Tibial artery (tissue), 4 donors: ENCODE measurements at regions not wholly inside any gene's neighbourhood (a gene's known extent, or its start where the extent isn't known, plus 50 kb on each side); places are given as distances from the start of the nearest gene placed in this dataset.

ENCODE experiments used
- DNase-seq, 2 donors: peaks; one replicate each; pipeline ENCODE4 v3.0.0-alpha.2; 2019
- H3K27ac ChIP-seq, 2 donors: fragments of 200-600 bp; sonication (generic) in 1 of 2; 1 replicate in 1 of 2; 2 replicates in 1 of 2; pipeline ENCODE4 v1.5.1; 2018 to 2019; ENCODE audit warnings: mild to moderate bottlenecking in 1 of 2
- H3K27me3 ChIP-seq, 2 donors: fragments of 200-600 bp; sonication (generic) in 1 of 2; one replicate each; pipeline versions ENCODE4 v1.5.1 to v1.6.0; 2016 to 2019
- H3K36me3 ChIP-seq, 3 donors: fragments of 200-600 bp; sonication (generic) in 2 of 3; one replicate each; pipeline ENCODE4 v1.5.1; 2016 to 2019; ENCODE audit warnings: mild to moderate bottlenecking in 2 of 3
- H3K4me1 ChIP-seq, 4 donors: fragments of 200-600 bp; sonication (generic) in 2 of 4; 1 replicate in 3 of 4; 2 replicates in 1 of 4; pipeline ENCODE4 v1.5.1; 2016 to 2019
- H3K4me3 ChIP-seq, 2 donors: fragments of 200-600 bp; sonication (generic) in 1 of 2; 1 replicate in 1 of 2; 2 replicates in 1 of 2; pipeline ENCODE4 v1.5.1; 2018 to 2019; ENCODE audit warnings: mild to moderate bottlenecking in 2 of 2
- H3K9me3 ChIP-seq, 3 donors: fragments of 200-600 bp; sonication (generic) in 1 of 3; one replicate each; pipeline ENCODE4 v1.5.1; 2016 to 2019
- CTCF ChIP-seq, 2 experiments: fragments of 200-600 bp in 1 of 2; fragments of 450-650 bp in 1 of 2; IDR thresholded peaks; one replicate each; pipeline ENCODE4 v1.5.1; 2017 to 2019; ENCODE audit warnings: antibody characterized with exemption in 2 of 2, mild to moderate bottlenecking in 1 of 2, moderate library complexity in 1 of 2
- intact Hi-C: fragments of 100-400 bp; cut with DNase I; formaldehyde crosslinking; loops from one replicate; pipeline ENCODE4 v1.15.0; 2023; ENCODE audit warnings: low total_unique reads

- no peaks in the 10 kb centered on the region for H3K9me3 ChIP-seq
- no peak overlapping the region for H3K27ac ChIP-seq
These were observed 220.3 kb downstream of the MAFB start for GRCh38 chr20:40468759-40469158.

DNA sequence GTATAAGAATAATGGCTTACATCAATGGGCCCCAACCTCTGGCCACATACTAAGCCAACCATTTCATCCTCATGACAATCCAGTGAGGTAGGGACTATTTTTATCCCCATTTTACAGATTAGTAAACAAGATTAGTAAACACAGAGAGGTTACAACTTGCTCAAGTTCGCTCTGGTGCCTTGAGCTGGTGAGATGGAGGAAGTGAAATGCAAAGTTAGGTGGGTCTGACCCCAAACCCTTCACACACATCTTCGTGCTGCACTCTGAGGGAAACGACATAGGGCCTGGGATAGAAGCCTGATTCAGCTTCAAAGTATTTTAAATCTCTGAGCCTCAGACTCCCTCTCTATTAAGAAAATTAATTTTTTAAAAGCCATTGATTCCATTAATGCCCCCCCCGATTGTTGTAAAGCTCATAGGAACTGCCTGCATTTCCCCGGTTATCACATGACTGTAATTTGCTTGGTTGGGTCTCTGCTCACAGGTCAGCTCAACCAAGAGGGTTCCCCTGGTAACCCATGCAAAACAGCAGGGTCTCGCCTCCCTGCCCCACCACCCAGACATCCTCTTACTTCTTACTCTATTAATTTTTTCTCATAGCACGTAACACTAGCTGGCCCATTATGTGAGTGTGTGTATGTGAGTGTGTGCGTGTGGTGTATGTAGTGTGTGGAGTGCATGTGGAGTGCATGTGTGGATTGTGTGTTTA, 221.2 kb downstream of the MAFB start:
- Histone ChIP-seq H3K27me3 (no peaks in the 10 kb centered on the region), H3K4me3 (no peak overlapping the region), H3K36me3 (no peaks in the 10 kb centered on the region), H3K27ac (no peak overlapping the region), H3K4me1 (peaks cover 0 to 12% (median 9%) of the 10 kb centered on the region in 4 donors), H3K9me3 (no peaks in the 10 kb centered on the region)
- DNase-seq = no peak
- intact Hi-C loops = no loop called here
- TF ChIP-seq CTCF (IDR thresholded peaks at IDR 0.05) = no peak

More at GRCh38 chr20:40468759-40469158, 220.3 kb downstream of the MAFB start:
- TF ChIP-seq CTCF (IDR thresholded peaks at IDR 0.05) = no peak
- H3K4me1 ChIP-seq = peaks cover 0 to 12% (median 9%) of the 10 kb centered on the region in 4 donors
- no peak overlapping the region for H3K4me3 ChIP-seq
- H3K27me3 ChIP-seq = no peaks in the 10 kb centered on the region
- H3K36me3 ChIP-seq = no peaks in the 10 kb centered on the region
- intact Hi-C loops = no loop called here
- no peak for DNase-seq

GRCh38 chr20:40467067-40467466, 222.0 kb downstream of the MAFB start:
- Histone ChIP-seq H3K36me3 (no peaks in the 10 kb centered on the region), H3K4me1 (peaks cover 0 to 12% (median 9%) of the 10 kb centered on the region in 4 donors), H3K27me3 (no peaks in the 10 kb centered on the region), H3K27ac (no peak overlapping the region), H3K9me3 (no peaks in the 10 kb centered on the region), H3K4me3 (no peak overlapping the region)
- intact Hi-C loops = no loop called here
- DNase-seq = peak in 1 of 2 donors; percentile 36
- TF ChIP-seq CTCF (IDR thresholded peaks at IDR 0.05) = no peak

DNA sequence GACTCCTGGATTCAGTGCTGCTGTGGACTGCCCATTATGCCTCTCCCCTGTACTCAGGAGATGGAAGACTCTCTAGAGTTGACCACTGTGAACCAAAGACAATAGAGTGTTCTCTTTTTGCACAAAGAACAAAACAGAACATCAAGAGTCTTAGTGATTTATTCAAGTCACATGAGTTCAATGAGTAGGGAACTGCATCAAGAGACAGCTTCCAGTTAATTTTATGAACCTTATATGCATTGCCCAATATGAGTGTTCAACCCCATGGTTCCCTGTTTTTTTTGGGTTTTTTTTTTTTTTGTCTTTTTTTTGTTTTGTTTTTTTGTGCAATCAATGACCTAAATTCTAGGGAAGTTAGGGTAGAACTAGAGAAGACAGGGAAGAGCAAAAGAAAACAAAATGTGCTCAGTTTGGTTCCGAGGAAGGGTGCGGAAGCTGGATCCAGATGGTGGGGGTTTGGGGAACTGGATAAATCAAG, 224.3 kb downstream of the MAFB start:
- Histone ChIP-seq H3K4me3 (no peak overlapping the region), H3K27ac (peak overlapping the region in 1 of 2 donors; percentile 15), H3K27me3 (no peaks in the 10 kb centered on the region), H3K36me3 (no peaks in the 10 kb centered on the region), H3K4me1 (no peaks in the 10 kb centered on the region), H3K9me3 (no peaks in the 10 kb centered on the region)
- intact Hi-C loops = no loop called here
- no peak for DNase-seq
- TF ChIP-seq CTCF (IDR thresholded peaks at IDR 0.05) = no peak

DNA sequence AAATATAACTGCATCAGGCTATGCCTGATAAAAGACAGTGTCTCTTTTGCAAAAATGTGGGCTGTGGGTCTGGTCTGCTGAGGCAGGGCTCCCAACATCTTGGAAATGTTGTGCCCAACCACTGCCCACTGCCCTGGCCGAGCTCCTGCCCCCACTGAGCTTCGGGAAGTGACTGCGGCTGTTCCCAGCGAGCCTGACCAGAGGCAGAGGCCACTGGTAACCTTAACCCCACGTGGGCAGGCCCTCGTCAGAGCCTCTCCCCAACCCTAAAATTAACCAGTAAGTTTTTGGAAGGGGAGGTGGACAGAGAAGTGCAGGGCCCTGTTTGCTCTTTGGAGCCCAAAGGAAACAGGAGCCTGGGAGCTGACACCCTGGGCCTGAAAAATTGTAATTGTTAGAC, 225.9 kb downstream of the MAFB start:
- TF ChIP-seq CTCF (IDR thresholded peaks at IDR 0.05) = no peak

More for the DNA sequence above, 225.9 kb downstream of the MAFB start:
- H3K36me3 ChIP-seq = no peaks in the 10 kb centered on the region
- H3K9me3 ChIP-seq = no peaks in the 10 kb centered on the region
- no peak overlapping the region for H3K4me3 ChIP-seq
- H3K27me3 ChIP-seq = no peaks in the 10 kb centered on the region
- peak in 1 of 2 donors; percentile 30 for DNase-seq
- intact Hi-C loops = no loop called here
- H3K4me1 ChIP-seq = no peaks in the 10 kb centered on the region
- no peak overlapping the region for H3K27ac ChIP-seq
